ENCODE measurements at regions not wholly inside any gene's neighbourhood (a gene's known extent, or its start where the extent isn't known, plus 50 kb on each side); places are given as distances from the start of the nearest gene placed in this dataset.

- no peaks in the 10 kb centered on the region for H3K4me1 ChIP-seq
- intact Hi-C loops (cut with DNase I; ENCODE audit: low total_unique reads), result no loop called here
- TF ChIP-seq CTCF (IDR thresholded peaks at IDR 0.05) (peak in 1 of 3 donors; percentile 14), POLR2AphosphoS5 (IDR thresholded peaks at IDR 0.05) (no peak)
- H3K4me3 ChIP-seq, result no peak overlapping the region
- no peaks in the 10 kb centered on the region for H3K27me3 ChIP-seq
- no peak for DNase-seq (ENCODE audit: low spot score in 2 of 2)
- H3K36me3 ChIP-seq, result no peaks in the 10 kb centered on the region
- H3K27ac ChIP-seq, result no peak overlapping the region
- H3K9me3 ChIP-seq, result no peaks in the 10 kb centered on the region
Measured at GRCh38 chr12:97943359-97943758, 480.8 kb downstream of the RMST start.

GRCh38 chr12:97944576-97944975 is 482.0 kb downstream of the RMST start:
- H3K27me3 ChIP-seq, result no peaks in the 10 kb centered on the region
- H3K27ac ChIP-seq, result no peak overlapping the region
- TF ChIP-seq CTCF (IDR thresholded peaks at IDR 0.05) (no peak), POLR2A (IDR thresholded peaks at IDR 0.05) (no peak), POLR2AphosphoS5 (IDR thresholded peaks at IDR 0.05) (no peak)
- DNase-seq (ENCODE audit: low spot score in 2 of 2), result no peak
- H3K4me1 ChIP-seq, result no peaks in the 10 kb centered on the region
- intact Hi-C loops (cut with DNase I; ENCODE audit: low total_unique reads), result no loop called here
- H3K9me3 ChIP-seq, result no peaks in the 10 kb centered on the region
- H3K4me3 ChIP-seq, result no peak overlapping the region
- H3K36me3 ChIP-seq, result no peaks in the 10 kb centered on the region

DNA sequence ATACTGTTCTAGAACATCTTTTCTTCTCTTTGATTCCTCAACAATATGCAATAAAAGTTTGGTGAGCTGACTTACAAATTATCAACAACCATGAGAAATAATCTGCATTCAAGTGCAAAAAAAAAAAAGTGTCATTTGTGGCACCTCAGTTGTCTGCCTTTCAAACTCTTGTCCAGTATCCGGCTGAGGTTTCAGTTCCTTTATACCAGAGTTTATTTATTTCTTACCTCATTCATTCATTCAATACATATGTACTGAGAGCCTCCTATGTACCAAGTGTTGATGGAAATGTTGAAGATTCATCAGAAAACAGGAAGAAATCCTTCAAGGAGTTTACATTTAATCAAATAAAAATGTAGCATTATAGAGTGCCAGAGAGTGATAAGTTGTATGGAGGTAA is 484.1 kb downstream of the RMST start:
- intact Hi-C loops (cut with DNase I; ENCODE audit: low total_unique reads), result no loop called here
- H3K27ac ChIP-seq, result no peak overlapping the region
- no peak for TF ChIP-seq POLR2AphosphoS5 (IDR thresholded peaks at IDR 0.05)
- no peak for TF ChIP-seq POLR2A (IDR thresholded peaks at IDR 0.05)
- no peak for TF ChIP-seq CTCF (IDR thresholded peaks at IDR 0.05)
- H3K36me3 ChIP-seq, result no peaks in the 10 kb centered on the region
- H3K4me1 ChIP-seq, result no peaks in the 10 kb centered on the region
- H3K9me3 ChIP-seq, result no peaks in the 10 kb centered on the region
- DNase-seq (ENCODE audit: low spot score in 2 of 2), result no peak
- H3K27me3 ChIP-seq, result no peaks in the 10 kb centered on the region
- no peak overlapping the region for H3K4me3 ChIP-seq

DNA sequence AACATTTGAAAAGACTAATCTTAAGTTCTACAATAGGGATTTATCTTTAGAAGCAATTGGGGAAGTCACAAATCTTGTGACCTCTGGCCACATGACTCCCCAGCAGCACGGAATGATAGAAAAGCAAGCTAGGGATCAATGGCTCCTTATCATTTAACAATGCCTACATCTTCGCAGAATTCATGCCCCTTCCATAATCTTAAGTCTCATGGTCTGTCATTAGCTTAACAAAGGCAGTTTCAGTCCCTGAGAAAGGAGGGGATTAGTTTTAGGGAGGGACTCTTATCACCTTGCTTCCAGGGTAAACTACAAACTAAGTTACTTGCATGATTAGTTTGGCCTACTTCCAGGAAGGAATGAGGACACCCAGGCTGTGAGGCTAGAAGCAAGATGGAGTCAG is 486.0 kb downstream of the RMST start:
- intact Hi-C loops (cut with DNase I; ENCODE audit: low total_unique reads), result no loop called here
- H3K9me3 ChIP-seq, result no peaks in the 10 kb centered on the region
- TF ChIP-seq CTCF (IDR thresholded peaks at IDR 0.05) (no peak), POLR2A (IDR thresholded peaks at IDR 0.05) (no peak), POLR2AphosphoS5 (IDR thresholded peaks at IDR 0.05) (no peak)
- no peak overlapping the region for H3K27ac ChIP-seq
- H3K27me3 ChIP-seq, result no peaks in the 10 kb centered on the region
- DNase-seq (ENCODE audit: low spot score in 2 of 2), result no peak
- no peaks in the 10 kb centered on the region for H3K4me1 ChIP-seq
- no peak overlapping the region for H3K4me3 ChIP-seq
- H3K36me3 ChIP-seq, result no peaks in the 10 kb centered on the region

GRCh38 chr12:97951239-97951638 is 488.6 kb downstream of the RMST start:
- Histone ChIP-seq H3K27me3 (no peaks in the 10 kb centered on the region), H3K9me3 (peaks cover 0 to under 1% of the 10 kb centered on the region in 2 donors), H3K4me1 (no peaks in the 10 kb centered on the region), H3K27ac (no peak overlapping the region), H3K4me3 (no peak overlapping the region), H3K36me3 (no peaks in the 10 kb centered on the region)
- DNase-seq (ENCODE audit: low spot score in 2 of 2), result no peak
- TF ChIP-seq CTCF (IDR thresholded peaks at IDR 0.05) (no peak), POLR2AphosphoS5 (IDR thresholded peaks at IDR 0.05) (no peak), POLR2A (IDR thresholded peaks at IDR 0.05) (no peak)
- intact Hi-C loops (cut with DNase I; ENCODE audit: low total_unique reads), result no loop called here

Measured in breast epithelium (tissue), 4 donors.